ENCODE measurements at regions not wholly inside any gene's neighbourhood (a gene's known extent, or its start where the extent isn't known, plus 50 kb on each side); places are given as distances from the start of the nearest gene placed in this dataset.

DNA sequence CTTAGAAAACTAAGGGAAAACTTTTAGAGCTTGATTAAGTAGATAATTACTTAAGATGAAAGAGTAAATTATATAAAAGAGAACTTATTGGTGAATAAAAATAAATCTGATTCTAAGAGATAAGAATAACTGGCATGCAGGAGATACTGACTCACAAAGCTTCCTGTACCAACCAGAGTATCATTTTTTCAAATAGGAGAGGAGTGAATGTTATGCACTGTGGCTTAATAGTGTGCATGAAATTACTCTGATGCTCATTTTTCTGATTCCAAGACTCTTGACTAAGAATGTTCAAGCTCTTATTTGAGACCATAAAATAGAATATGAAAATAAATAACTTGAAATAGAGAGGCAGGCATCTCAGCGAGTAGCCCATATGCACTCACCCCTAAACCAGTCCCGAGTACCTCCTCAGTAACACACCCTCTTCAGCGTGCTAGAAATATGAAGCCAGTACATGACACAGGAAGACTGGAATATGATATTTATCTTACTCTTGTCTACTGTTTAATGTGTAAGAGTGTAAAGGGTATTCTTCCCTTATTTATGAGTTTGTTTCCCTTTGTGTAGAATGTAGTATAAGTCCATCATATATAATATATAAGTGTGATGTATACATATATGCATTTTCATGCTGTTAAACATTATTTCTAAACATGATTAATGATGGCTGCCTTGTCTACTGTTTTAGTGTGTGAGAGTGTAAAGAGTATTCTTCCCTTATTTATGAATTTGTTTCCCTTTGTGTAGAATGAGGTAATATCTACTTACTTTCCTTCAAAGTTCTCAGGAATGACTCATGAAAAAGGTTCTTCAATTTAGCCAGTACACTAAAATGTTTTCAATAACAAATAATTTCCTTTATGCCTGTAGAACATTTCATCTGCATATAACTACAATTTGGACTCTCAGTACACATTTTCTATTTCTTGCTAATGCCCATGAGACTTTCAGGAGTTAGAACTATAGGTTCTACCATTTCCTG is 99.2 kb upstream of the PALMD start:
- no peak for DNase-seq

GRCh38 chr1:99548943-99549605 is 96.8 kb upstream of the PALMD start:
- DNase-seq, result peak; percentile 94

- DNase-seq, result no peak
These were observed 95.7 kb upstream of the PALMD start for GRCh38 chr1:99550198-99550597.

DNA sequence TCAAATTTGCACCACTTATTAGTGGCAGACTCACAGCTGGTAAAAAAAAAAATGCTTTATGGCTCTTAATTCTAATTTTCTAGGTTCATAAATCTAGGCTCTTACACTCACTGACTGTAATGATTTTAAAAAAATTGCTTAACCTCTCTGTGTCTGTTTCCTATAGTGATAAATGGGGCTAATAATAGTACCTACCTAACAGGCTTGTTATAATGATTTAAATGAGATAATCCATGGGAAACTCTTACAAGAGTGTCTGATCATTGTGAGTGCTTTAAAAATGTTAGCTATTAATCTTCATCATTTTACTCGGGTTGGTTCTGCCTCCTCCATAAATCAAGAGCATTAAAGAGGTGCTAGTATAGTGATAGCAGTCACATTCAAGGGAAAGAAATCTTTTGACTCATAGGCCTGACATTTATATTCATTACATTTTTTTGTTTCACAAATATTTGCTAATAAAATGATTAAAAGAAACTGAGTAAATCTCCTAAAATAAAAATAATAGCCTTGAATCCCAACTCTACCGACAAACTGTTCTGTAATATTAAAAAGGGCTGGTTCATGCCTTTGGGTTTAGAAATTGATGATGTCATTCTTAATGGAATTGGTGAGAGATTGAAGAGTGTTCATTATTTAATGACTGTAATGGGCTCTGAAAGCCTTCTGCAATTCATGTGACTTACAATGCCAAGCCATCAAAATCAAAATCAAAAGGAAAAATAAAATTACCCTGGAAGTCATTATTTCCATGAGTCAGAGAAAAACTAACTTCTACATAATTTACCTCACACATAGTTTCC is 93.9 kb upstream of the PALMD start:
- DNase-seq, result no peak

- no peak for DNase-seq
These were observed 92.6 kb upstream of the PALMD start for GRCh38 chr1:99553301-99553700.

- DNase-seq, result peak; percentile 15
These were observed 92.1 kb upstream of the PALMD start for GRCh38 chr1:99553819-99554218.

- DNase-seq, result no peak
These were observed 91.2 kb upstream of the PALMD start for GRCh38 chr1:99554727-99555126.

GRCh38 chr1:99557546-99558202 is 88.2 kb upstream of the PALMD start:
- DNase-seq, result no peak

GRCh38 chr1:99559166-99559565 is 86.7 kb upstream of the PALMD start:
- no peak for DNase-seq

DNA sequence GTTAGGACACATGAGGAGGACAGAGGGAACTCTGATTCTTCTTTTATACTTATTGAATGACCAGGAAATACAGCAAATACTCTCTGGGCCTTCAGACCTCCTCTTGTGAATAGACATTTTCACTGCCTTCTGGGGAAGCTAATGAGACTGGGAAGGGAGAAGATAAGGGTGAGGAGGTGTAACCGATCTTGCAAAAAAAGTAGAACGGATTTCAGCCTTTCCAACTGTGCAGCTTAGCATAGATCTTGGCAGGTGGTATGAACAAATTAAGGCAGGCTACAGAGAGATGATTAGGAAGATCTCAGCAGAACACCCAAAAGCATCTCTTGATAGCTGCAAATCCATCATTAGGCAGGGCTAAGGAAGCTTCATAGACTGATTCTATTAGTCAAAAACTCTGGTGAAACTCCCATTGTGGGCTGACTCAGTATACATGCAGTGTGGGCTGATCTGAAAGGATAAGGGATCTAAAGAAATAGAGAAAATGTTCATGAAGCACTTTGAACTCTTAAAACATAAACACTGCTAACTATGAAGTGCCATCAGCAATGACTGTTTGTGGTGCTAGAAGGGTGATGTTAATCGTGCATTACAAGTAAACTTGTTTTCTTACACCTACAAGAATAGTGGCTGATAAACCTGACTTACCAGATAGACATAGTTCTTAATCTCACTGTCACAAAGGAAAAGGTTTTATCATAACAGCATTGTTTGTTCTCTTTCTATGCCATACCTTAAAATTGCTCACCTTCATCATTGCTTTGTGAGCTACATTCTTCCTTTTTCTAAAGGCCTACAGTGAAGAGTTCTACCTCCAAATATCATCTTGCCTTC is 85.5 kb upstream of the PALMD start:
- DNase-seq, result no peak

DNA sequence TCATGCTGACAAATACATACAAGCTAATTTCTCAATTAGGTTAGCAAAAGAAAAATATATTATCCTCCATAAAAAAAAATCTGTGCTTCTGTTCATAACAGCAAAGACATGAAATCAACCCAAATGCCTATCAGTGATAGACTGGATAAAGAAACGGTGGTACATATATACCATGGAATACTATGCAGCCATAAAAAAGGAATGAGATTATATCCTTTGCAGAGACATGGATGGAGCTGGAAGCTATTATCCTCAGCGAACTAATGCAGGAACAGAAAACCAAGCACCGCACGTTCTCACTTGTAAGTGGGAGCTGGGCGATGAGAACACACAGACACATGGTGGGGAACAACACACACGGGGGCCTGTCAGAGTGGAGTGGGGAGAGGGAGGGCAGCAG is 84.0 kb upstream of the PALMD start:
- no peak for DNase-seq

DNA sequence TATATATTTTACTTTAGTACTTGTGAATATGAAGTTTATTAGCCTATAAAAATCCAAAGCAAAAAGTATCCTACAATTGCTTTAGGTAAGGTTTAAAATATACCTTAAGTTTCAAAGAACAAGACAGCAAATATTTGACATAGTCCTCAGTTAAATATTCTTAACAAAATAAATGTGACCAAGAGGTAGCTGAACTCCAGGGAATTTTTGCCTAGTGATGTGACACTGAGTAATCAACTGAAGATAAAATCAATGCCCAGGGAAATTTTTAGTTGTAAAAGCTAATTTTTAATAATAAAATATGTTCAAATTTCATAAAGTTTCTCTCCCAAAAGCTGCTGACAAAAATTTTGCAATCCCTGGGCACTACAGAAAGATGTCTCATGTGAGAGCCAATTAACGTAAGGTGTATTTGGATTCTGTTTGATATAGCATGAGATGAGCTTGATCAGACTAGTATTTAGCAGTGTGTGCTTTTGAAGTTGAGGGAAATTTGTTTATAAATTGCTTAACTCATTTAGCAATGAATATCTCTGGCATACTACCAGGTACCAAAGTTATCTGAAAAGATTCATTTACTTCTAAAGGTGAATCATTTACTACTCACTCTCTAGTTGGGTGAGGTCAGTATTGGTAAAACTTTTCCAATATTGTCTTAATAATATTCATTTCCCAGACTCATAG is 80.2 kb upstream of the PALMD start:
- DNase-seq, result no peak

GRCh38 chr1:99566290-99567021 is 79.5 kb upstream of the PALMD start:
- DNase-seq, result no peak

DNA sequence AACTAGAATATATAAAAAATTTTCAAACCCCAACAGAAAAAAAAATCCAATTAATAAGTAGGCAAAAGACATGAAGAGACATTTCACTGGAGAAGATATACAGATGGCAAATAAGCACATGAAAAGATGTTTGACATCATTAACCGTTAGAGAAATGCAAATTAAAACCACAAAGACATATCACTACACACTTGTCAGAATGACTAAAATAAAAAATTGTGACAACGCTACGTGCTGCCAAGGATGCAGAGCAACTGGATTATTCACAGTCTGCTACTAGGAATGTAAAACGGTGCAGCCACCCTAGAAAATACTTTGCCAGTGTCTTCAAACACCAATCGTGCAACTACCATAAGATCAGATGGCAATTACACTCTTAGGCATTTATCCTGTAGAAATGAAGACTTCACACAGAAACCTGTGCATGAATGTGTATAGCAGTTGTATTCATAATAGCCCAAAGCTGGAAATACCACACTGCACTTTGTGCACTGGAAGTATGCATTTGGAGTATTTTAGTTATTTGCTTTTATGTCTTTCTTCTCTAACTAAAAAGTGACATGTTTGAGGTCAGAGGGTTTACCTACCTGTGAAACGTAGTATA is 75.3 kb upstream of the PALMD start:
- DNase-seq, result no peak

GRCh38 chr1:99571092-99571734 is 74.7 kb upstream of the PALMD start:
- no peak for DNase-seq

DNA sequence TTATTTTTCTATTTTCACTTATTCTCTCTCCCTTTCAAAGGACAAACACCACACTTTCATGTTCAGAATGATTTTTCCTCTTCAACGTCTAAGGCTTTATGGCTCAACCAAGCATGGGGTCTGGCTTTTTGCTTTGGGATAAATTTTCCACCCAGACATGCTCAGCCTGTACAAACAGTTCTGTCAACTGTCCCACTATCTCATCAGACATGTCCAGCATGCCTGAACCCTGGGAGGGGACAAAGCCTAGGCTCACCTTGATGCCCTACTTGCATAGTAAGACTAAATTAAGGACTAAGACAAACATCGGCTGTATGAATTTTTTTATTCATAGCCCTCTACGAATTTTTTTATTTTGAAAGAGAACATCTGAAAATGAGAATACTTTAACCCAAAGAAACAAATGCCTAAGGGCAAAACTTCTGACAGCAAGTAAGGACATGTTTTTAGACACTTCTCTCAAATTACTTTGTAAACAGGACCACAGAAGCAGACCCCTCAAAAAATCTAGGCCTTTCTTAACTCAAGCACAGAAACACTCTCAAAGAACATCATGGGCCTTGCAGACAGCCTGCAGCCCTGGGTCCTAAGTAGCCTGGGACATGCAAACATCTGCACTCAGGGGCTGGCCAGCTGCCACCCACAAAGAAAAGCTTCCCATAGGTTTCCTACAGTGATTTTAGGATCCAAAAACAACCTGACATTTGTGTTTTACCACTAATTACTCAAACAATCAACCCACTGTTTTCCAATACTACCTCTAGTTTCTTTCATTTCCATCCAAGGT is 72.3 kb upstream of the PALMD start:
- peak; percentile 11 for DNase-seq

GRCh38 chr1:99577313-99577712 is 68.6 kb upstream of the PALMD start:
- DNase-seq, result no peak

- DNase-seq, result no peak
These were observed 66.2 kb upstream of the PALMD start for GRCh38 chr1:99579691-99580172.

GRCh38 chr1:99580451-99580850 is 65.5 kb upstream of the PALMD start:
- DNase-seq, result no peak
